T-helper 2 cell (primary cell): ENCODE measurements at regions not wholly inside any gene's neighbourhood (a gene's known extent, or its start where the extent isn't known, plus 50 kb on each side); places are given as distances from the start of the nearest gene placed in this dataset.
"Not testable (repeated sequence)": the region's sequence is repeated elsewhere in the genome, so short reads cannot be mapped to it uniquely, and the experiment has no call there.

Source experiments
- DNase-seq, 5 experiments: peaks; one replicate each; pipeline versions ENCODE4 v3.0.0 to v3.0.0-alpha.2; 2012 to 2022

DNA sequence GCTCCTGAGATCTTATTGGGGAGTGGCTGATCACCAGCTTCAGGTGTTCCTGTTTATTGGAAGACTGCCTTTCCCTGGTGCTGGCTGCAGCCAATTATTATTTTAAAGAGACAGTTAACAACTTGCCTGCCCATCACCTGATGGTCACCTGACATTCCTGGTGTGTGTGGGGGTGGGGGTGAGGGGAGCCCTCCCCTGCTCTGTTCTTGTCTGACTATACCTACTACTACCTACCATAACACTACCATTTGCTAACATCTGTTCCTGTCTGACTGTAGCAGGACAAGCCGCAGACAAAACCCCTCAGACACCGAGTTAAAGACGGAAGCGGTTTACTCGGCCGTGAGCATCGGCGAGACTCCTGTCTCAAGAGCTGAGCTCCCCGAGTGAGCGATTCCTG, 54.9 kb upstream of the NBPF3 start:
- DNase-seq = no peak

DNA sequence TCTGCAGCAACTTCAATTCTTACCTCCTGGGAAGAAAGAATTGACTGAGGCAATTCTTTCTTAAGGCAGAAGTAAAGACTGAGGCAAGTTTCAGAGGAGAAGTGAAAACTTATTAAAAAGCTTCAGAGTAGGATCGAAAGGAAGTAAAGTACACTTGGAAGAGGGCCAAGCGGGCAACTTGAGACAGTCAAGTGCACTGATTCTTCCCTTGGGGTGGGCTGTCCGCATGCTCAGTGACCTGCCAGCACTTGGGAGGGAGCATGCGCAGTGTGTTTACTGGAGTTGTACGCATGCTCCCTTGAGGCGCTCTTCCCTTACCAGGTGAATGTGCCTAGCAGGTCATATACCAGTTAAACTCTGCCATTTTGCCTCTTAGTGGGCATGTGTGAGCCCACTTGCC, 55.3 kb upstream of the NBPF3 start:
- DNase-seq = no peak

- no peak for DNase-seq
These were observed 56.0 kb upstream of the NBPF3 start for GRCh38 chr1:21383785-21384401.

GRCh38 chr1:21381354-21381753, 58.6 kb upstream of the NBPF3 start:
- no peak for DNase-seq

DNA sequence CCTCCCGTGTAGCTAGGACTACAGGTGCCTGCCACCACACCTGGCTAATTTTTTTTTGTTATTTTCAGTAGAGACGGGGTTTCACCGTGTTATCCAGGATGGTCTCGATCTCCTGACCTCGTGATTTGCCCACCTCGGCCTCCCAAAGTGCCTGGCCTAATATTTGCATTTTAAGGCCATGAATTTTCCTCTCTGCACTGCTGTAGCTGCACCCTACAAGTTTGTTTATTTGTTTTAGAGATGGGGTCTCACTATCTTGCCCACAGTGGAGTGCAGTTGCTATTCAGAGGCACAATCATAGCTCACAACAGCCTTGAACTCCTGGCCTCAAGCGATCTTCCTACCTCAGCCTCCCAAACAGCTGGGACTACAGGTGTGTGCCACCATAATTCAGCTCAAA, 59.8 kb upstream of the NBPF3 start:
- not testable (repeated sequence) for DNase-seq

DNA sequence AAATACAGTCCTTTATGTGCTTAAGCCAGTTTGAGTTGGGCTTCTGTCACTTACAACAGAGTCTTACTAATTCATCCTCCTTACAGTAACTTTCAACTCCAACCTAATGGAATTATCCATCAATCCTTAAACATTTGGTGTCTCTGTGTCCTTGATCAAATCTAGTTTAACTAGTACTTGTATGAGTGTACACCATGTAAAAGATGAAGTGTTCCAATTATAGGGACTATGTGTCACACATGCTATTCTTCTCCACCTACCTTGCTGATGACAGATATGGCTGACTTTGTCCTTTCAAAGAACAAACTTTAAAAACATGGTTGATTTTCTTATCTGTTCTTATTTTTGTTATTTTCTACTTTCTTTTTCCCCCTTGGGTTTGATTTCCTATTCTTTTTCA, 60.4 kb upstream of the NBPF3 start:
- DNase-seq = no peak

- DNase-seq = no peak
These were observed 61.0 kb upstream of the NBPF3 start for GRCh38 chr1:21378705-21379494.

DNA sequence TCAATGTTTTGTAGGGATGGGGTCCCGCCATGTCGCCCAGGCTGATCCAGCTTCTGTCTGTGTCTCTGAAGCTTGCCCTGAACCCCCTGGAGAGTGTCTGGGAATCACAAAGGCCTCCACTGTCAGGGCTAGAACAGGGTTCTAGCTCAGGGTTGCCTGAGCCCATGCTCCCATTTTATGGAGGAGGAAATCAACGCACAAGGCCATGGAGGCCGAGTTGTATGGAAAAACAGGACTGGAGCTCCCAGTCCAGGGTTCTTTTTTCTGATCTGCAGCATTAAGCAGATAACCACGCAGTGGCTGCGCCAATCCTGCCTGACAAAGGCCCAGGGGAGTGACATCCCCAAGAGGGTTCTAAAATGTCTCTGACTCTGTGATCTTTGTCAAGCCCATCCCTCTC, 67.6 kb upstream of the NBPF3 start:
- DNase-seq = no peak

DNA sequence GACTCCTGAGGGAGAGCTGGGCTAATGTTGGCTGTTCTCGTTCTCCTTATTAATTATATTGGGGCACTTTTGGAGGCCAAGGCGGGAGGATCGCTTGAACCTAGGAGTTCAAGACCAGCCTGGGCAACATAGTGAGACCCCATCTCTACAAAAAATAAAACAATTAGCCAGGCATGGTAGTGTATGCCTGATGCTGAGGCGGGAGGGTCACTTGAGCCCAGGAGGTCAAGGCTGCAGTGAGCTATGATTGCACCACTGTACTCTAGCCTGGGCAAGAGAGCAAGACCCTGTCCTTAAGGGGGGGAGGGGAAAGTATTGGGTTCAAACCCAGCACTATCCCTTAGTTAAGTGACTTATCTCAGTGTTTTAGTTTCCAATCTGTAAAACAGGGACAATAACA, 70.0 kb upstream of the NBPF3 start:
- DNase-seq = no peak

DNA sequence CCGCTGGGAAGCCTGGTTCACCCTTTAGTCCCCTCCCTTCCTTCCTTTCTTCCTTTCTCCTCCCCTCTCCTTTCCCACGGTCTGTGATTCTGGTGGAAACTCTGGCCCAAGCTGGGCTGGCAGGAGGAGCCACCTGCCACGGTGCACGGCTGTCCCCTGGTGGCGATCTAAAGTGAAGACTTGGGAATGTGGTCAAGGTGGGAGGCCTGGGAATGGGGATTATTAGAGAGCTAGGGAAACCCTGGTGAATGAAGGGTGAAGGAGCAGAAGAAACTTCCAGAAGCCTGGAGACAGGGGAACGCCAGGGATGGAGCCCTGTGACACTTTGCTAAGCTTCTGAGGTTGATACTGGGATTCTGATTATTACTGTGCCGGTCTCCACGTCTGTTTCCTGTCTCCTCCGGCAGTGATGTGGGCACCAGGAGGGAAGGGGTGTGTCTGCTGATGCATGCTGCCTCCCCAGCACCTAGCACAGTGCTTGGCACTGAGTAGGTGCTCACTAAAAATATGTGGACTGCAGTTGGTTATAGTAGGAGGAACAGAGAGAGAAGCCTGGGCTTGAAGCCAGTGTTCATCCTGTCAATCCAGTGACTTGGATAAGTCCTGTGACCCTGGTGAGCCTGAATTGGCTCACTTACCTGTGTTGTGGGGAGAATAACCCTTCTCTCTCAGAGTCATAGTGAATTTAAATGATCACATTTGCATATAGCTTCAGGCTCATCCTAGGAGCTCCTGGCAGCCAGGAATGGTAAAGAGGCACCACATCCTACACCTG, 71.2 kb upstream of the NBPF3 start:
- DNase-seq = peak; percentile 35 to 59 (median 40)

DNA sequence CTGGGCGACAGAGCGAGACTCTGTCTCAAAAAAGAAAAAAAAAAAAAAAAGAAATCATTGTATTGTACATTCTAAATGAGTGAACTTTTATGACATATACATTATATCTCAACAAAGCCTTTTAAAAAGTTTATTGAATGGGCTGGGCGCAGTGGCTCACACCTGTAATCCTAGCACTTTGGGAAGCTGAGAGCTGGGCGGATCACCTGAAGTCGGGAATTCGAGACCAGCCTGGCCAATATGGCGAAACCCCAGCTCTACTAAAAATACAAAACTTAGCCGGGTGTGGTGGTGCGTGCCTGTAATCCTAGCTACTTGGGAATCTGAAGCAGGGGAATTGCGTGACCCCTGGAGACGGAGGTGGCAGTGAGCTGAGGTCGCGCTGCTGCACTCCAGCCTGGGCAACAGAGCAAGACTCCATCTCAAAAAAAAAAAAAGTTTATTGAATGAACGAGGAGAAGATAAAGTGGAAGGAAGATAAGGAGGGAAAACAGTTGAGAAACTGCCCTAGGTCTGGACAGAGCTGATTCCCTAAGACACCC, 71.9 kb upstream of the NBPF3 start:
- DNase-seq = not testable (repeated sequence)

- DNase-seq = no peak
These were observed 73.6 kb upstream of the NBPF3 start for GRCh38 chr1:21366288-21366687.

- no peak for DNase-seq
These were observed 74.8 kb upstream of the ECE1 start for GRCh38 chr1:21365036-21365435.

GRCh38 chr1:21362096-21362495, 71.8 kb upstream of the ECE1 start:
- DNase-seq = no peak

DNA sequence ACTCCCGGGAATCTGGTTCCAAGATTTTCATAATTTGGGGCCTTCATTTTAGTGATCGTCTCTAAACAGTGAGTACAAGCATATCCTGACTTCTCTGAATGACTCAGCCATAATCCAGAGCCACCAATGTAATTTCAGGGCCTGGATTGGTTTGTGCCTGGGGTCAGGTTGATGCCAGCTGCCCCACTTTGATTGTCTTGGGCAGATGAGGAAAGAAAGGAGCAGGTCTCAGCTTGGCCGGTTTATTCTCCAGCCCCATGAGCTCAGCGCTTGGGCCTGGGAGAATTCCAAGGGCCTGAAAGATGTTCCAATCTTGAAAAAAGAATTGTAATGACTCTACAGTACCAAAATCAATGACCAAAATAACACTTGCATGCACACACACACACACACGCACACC, 71.2 kb upstream of the ECE1 start:
- no peak for DNase-seq

GRCh38 chr1:21357161-21357560, 66.9 kb upstream of the ECE1 start:
- no peak for DNase-seq

- DNase-seq = no peak
These were observed 65.7 kb upstream of the ECE1 start for GRCh38 chr1:21355956-21356355.

DNA sequence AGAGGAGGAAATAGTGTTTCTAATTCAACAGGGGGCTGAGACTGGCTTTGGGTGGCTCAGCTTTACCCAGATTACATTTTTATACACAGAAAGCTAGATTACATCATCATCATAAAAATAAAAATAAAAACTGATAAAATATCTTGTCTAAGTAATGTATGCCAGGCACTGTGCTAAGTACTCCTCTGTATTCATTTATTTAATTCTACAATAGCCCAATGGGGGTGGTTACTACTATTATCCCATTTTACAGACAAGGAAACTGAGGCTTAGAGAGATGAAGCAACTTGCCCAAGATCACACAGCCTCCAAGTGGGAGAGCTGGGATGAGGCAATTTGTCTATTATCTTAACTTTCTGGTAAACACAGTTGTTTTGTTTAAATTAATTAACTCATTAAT, 62.3 kb upstream of the ECE1 start:
- DNase-seq = no peak

DNA sequence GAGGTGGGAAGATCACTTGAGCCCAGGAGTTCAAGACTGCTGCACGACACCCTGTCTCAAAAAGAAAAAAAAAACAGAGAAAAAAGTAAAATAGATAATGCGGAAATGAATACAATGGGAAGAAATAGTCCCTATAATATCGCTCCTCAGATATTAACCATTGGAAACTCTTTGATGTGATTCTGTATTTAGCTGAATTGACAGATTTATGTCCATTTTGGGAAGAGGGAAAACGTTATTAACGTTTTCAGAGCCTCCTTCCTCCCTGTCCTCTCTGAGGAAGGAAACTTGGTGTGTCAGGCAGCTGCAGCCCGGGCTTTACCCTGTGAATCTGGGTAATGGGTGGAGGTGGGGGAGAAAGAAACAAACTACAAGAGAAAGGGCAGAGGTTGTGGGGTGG, 61.6 kb upstream of the ECE1 start:
- no peak for DNase-seq

DNA sequence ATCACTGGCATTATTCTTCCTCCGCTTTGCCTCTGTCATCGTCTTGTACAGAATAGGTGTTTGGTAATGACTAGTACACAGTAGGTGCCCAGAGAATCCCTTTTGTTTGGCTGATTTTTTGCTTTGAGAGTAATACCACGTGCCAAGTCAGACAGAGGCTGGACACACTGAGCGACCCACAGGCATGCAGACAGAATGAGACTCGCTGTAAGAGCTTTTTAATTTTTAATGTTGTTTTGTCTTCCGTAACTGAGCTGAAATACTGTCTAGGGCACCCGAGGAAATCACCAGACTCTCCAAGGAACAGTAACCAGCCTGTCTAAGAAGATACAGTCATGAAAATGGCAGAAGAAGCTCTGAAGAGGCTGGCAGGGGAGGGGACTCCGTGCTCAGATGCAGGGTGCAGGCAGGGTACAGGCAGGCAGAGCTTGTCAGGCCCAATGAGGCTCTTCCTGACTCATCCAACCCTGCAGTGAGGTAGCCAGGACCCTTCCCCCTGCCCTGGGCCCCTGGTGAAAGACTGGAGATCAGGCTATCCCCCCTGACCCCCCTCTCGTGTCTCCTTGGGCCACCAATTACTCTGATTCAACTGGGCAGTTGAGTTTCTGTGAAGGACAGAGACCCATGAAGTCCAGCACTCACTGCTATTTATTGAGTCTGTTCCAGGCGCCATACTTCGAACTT, 60.1 kb upstream of the ECE1 start:
- no peak for DNase-seq

- no peak for DNase-seq
These were observed 59.4 kb upstream of the ECE1 start for GRCh38 chr1:21349693-21350092.

- no peak for DNase-seq
These were observed 56.9 kb upstream of the ECE1 start for GRCh38 chr1:21347072-21347581.
